ENCODE measurements at regions not wholly inside any gene's neighbourhood (a gene's known extent, or its start where the extent isn't known, plus 50 kb on each side); places are given as distances from the start of the nearest gene placed in this dataset.

DNA sequence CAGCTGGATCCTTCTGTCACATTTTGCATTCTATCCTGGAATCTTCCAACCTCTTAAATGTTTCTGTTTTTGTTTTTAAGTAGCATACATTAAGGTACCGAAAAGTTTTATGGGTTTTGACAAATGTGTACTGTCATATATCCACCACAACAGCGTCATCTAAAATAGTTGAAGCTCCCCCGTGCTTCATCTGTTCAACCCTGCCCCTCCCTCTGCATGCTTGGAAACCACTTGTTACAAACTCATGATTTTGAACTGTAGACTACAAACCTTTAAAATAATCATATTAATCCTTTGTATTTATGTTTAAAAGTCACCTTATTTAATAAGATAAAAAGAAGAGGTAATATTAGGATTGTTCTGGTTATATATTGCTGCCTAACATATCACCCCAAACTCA, 182.8 kb upstream of the SMIM30 start:
- no peak for TF ChIP-seq CTCF (conservative IDR thresholded peaks at IDR 0.05; ENCODE audit: low read depth, low read length)
- H3K4me3 ChIP-seq (ENCODE audit: low read depth, low read length): no peak overlapping the region

GRCh38 chr7:113299748-113300147, 181.4 kb upstream of the SMIM30 start:
- TF ChIP-seq CTCF (conservative IDR thresholded peaks at IDR 0.05; ENCODE audit: low read depth, low read length): no peak
- no peak overlapping the region for H3K4me3 ChIP-seq (ENCODE audit: low read depth, low read length)
- no peak for DNase-seq (ENCODE audit: low read depth)

More for the DNA sequence above, 182.8 kb upstream of the SMIM30 start:
- DNase-seq (ENCODE audit: low read depth): no peak

GRCh38 chr7:113298501-113298900, 180.1 kb upstream of the SMIM30 start:
- no peak overlapping the region for H3K4me3 ChIP-seq (ENCODE audit: low read depth, low read length)
- no peak for DNase-seq (ENCODE audit: low read depth)
- TF ChIP-seq CTCF (conservative IDR thresholded peaks at IDR 0.05; ENCODE audit: low read depth, low read length): no peak

DNA sequence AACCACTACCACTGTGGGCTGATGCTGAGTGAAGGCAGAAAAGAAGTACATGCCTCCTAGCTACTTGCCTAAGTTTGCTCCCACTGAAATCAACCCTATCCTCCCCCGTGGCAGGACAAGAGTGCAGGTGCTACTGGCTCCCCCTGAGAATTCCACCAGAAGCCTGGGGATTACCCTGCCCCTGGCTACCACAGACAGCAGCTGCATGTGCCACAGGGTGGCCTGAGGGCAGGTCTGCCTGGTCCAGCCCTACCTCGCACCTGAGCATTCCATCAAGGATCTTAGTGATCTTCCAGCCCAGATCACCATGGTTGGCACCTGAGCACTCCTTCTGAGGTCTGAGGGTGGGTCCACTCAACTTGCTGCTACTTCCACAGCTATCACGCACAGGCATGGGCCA, 176.4 kb upstream of the SMIM30 start:
- no peak for TF ChIP-seq CTCF (conservative IDR thresholded peaks at IDR 0.05; ENCODE audit: low read depth, low read length)
- no peak for DNase-seq (ENCODE audit: low read depth)
- no peak overlapping the region for H3K4me3 ChIP-seq (ENCODE audit: low read depth, low read length)

GRCh38 chr7:113292105-113292504, 173.8 kb upstream of the SMIM30 start:
- no peak overlapping the region for H3K4me3 ChIP-seq (ENCODE audit: low read depth, low read length)
- no peak for TF ChIP-seq CTCF (conservative IDR thresholded peaks at IDR 0.05; ENCODE audit: low read depth, low read length)

DNA sequence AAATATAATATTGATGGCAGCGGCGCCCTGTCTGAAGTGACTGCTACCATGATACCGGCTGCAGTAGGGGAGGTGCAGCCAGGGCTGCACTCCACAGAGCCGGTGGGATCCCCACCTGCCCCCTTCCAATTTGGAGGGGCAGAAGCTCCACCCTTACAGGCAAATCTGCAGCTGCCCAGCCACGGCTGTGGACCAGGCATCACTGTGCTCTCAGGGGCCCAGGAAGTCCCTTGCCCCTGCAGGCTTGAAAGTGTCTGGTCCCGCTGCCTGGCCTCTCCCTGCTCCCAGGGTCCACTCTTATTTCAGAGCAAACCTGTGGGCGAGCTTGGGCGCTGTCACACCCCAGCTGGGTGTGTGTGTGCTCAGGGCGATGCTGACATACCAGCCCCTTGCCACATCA, 172.7 kb upstream of the SMIM30 start:
- TF ChIP-seq CTCF (conservative IDR thresholded peaks at IDR 0.05; ENCODE audit: low read depth, low read length): no peak
- no peak overlapping the region for H3K4me3 ChIP-seq (ENCODE audit: low read depth, low read length)
- DNase-seq (ENCODE audit: low read depth): no peak

More at GRCh38 chr7:113292105-113292504, 173.8 kb upstream of the SMIM30 start:
- no peak for DNase-seq (ENCODE audit: low read depth)

DNA sequence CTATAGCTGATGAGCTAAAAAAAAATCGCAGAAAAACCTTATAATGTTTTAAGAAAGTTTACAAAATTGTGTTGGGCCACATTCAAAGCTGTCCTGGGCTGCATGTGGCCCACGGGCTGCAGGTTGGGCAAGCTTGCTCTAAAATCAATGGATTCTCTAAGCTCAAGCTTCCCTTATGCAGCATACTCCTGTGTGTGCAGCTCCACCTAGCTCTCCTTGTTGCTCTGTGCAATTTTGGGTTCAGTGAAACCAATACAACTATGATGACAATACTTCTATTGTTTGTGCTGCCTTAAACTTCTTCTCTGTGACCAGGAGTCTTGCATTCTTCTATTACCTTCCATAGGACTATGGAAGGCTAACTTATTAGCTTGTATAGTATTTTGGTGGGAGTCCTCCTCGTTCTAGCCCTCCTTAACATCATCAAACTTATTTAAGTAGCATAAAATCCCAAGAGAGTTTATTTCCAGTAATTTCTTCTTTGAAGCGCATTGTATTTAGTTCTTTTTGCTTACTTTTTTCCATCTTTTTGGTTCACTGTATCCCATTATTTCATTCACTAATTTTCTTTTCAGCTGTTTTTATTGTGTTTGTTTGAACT, 170.9 kb upstream of the SMIM30 start:
- peak; percentile 81 for DNase-seq (ENCODE audit: low read depth)
- H3K4me3 ChIP-seq (ENCODE audit: low read depth, low read length): no peak overlapping the region
- TF ChIP-seq CTCF (conservative IDR thresholded peaks at IDR 0.05; ENCODE audit: low read depth, low read length): peak; percentile 84

All from choroid plexus epithelial cell (primary cell).